NAMALWA (cell line): ENCODE measurements at regions not wholly inside any gene's neighbourhood (a gene's known extent, or its start where the extent isn't known, plus 50 kb on each side); places are given as distances from the start of the nearest gene placed in this dataset.
A peak's percentile ranks its signal among the peaks of the same experiment; 100 is the strongest.
"Not testable (repeated sequence)": the region's sequence is repeated elsewhere in the genome, so short reads cannot be mapped to it uniquely, and the experiment has no call there.

ENCODE experiments used
- DNase-seq: peaks from one replicate; pipeline ENCODE4 v3.0.0-alpha.2; 2015; ENCODE audit warnings: low spot score

- no peak for DNase-seq
Observed at GRCh38 chr2:78832481-78832880, 193.0 kb upstream of the REG3G start.

GRCh38 chr2:78839259-78839658 lies 186.2 kb upstream of the REG3G start:
- DNase-seq, result no peak

- DNase-seq, result not testable (repeated sequence)
Observed at GRCh38 chr2:78840311-78840710, 185.2 kb upstream of the REG3G start.

DNA sequence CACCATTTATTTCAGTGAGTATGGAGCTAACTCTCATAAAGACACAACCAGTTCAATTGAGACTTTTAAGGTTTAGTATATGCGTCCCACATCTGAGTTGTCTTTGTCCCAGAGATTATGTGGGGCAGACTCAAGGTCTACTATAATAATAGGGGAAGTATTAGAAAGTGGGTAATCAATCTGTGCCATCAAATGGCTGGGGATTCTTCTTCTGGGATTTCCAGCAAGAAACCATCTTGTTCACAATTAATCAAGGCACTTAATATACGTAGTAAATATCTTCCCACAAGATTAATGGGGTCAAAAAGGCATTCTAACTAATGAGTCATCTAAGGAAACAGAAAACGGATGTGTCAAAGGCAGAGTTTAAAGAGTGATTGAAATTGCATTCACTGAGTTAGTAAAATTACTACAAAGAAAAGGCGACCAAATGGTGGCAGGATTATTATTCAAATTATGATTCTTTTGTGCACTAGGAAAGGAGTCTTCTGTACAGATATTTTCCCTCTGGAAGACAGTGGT lies 179.8 kb upstream of the REG3G start:
- no peak for DNase-seq

DNA sequence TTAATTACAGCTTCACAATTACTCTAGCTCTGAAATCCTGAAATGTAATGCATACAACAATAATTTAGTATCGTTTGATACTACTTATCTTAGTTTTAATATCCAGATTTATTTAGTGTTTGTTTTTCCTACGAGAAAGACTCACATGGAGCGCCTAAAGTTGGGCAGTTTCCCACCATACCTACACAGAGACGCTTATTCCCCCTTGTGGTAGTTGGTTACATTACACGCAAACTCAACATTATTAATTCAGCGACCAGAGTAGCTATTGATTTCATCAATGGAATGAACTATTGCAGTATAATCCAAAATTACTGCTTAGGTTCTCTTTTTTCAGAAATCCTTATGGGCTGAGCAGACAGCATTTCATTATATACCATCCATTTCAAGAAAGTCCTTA lies 164.0 kb upstream of the REG3G start:
- peak; percentile 49 for DNase-seq

GRCh38 chr2:78864205-78864604 lies 161.3 kb upstream of the REG3G start:
- DNase-seq, result no peak

GRCh38 chr2:78865667-78866066 lies 159.8 kb upstream of the REG3G start:
- DNase-seq, result no peak

DNA sequence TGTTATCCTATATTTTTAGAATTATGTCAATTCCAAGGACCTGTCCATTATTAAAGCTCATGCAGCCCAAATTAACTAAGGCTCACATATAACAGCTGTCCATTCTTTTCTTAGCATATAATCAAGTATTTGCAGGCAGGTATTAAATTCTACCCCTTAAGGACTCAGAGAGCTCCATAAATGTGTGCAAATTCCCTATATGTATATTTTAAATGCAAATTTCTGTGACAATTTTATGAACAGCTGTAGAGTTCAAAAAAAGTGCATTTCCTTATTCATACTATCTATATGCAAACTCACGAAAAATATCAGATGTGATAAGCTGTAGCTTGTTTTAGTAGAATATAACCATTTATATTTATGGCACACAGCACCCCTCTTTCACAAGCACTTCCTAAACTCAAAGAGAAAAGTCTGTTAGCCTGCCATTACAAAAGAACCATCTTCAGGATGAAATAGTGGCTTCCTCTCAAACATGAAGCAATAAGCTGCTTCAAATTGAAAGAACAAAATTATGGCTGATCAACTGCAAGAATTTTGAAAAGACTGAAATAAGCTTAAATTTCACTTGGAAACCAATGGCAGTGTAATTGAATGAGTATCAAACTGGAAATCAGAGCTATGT lies 155.0 kb upstream of the REG3G start:
- DNase-seq, result no peak

DNA sequence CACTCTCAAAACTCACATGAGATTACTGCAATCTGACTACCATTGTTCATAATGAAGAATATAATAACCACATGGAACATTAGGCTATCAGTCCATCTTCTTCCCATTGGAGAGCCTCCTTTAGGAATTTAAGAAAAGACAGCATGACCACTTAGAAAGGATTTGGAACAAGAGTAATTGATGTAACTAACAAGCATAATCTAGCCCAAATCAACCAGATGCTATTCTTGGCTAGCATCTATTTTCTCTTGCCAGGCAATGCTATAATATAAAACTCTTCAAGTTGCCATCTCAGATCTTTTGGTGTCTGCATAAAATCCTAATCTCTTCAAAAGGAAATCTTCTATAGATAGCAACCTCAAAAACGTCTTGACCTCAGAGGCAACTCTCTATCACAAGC lies 152.0 kb upstream of the REG3G start:
- DNase-seq, result no peak

GRCh38 chr2:78876316-78876688 lies 149.2 kb upstream of the REG3G start:
- DNase-seq, result no peak

DNA sequence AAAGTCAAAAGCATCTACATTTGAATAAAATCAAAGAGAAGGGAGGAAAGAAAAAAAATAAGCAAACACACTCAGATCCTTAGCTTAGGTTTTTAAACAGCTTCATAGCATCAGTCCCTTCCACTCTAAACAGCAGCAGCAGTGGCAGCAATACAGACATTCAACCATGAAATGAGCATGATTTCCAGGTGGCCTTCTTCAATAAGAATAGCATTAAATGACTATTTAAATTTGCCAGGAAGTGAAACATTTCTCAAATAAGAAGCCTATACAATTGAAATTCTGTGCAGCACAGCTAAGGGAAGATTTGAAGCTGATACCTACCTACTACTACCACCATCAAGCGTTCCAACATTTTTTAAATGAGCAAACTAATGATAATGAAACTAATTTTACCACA lies 138.1 kb upstream of the REG3G start:
- DNase-seq, result no peak

GRCh38 chr2:78890935-78891334 lies 134.6 kb upstream of the REG3G start:
- DNase-seq, result no peak

GRCh38 chr2:78892295-78892694 lies 133.2 kb upstream of the REG3G start:
- no peak for DNase-seq

- no peak for DNase-seq
Observed at GRCh38 chr2:78895022-78895421, 130.5 kb upstream of the REG3G start.

DNA sequence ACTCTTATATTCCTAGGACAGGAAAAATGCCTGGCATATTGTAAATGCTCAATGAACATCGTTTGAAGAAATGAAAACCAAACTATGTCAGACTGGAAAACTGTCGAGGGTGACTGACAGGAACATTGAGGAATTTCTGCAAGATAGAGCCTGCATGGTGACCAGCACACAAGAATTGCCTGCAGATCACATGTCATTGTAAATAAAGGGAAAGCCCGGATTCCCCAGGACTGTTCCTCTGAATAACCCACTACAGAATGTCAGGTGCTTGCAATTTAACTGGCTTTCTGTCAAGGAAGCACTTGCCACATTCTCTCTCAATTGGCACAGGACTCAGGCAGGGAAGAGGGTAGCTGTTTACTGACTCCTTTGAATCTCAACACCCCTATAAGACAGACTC lies 129.0 kb upstream of the REG3G start:
- DNase-seq, result no peak

DNA sequence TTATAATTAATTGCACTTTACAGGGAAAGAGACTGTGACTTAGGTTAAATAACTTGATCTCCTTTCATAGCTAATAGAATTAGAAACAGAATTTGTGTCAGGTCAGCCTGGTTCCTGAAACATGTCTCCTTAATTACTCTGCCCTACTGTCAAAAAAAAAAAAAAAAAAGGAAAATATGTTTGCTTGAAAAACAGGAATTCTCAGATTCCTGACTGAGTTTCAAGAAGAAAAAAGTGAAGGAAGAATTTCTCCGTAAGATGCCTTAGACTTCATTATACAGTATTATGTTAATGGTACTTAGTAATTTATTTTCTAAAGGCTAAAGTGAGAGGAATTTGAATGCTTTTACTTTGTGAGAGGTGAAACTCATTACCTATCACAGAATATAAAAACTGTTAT lies 118.4 kb upstream of the REG3G start:
- DNase-seq, result no peak

- DNase-seq, result no peak
Observed at GRCh38 chr2:78908973-78909372, 116.5 kb upstream of the REG3G start.

- no peak for DNase-seq
Observed at GRCh38 chr2:78910376-78910775, 115.1 kb upstream of the REG3G start.

DNA sequence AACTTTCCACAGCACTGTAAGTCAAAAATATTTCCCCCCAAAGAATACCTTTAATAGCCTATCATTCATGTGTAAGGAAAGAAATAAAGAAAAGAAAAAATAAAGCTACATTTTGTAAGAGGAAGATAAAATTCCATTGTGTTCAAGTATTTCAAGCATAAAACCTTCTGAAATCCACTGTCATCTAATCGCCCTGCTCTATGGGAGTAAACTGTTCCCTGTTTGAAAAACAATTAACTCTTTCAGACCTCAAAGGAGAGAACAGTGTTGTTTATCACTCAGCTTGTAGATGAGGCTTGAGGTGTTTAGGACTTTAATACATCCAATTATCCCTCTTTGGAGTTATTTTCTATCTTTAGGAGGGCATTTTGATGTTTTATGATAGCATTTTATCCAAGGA lies 112.2 kb upstream of the REG3G start:
- DNase-seq, result no peak

- no peak for DNase-seq
Observed at GRCh38 chr2:78925258-78925657, 100.2 kb upstream of the REG3G start.

GRCh38 chr2:78928502-78928901 lies 97.0 kb upstream of the REG3G start:
- no peak for DNase-seq

DNA sequence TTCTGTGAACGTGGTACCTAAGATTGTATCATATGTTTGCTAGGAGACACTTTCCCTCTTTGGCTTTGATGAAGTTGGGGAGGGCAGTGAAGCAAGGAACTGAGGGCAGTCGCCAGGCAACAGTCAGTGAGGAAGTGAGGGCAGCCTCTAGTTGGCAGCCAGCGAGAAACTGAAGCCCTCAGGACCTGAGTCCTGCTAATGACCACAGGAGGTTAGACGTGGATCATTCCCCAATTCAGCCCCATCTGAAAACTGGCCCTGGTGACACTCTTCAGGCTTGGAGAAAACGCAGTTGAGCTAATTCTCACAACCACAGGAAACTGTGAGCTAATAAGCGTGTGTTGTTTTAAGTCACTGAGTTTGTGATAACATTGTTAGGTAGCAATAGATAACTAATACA lies 84.5 kb upstream of the REG3G start:
- DNase-seq, result no peak

DNA sequence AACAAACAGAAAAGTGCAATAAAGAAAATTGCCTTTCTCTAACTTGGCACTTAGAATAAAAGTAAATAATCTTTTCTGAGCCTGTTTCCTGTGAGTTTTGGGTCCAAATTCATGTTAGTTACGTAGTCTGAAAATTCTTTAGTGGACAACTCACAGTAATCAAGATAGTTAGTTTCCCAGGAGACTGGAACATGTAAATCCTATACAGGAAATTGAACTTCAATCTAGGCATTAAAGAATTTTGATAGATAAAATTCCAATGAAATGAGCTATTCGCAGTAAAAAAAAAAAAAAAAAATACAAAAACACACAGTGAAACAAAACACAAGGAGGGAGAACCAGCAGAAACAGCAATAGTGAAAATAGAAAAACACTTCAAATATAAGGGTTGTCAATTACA lies 83.8 kb upstream of the REG3G start:
- no peak for DNase-seq

DNA sequence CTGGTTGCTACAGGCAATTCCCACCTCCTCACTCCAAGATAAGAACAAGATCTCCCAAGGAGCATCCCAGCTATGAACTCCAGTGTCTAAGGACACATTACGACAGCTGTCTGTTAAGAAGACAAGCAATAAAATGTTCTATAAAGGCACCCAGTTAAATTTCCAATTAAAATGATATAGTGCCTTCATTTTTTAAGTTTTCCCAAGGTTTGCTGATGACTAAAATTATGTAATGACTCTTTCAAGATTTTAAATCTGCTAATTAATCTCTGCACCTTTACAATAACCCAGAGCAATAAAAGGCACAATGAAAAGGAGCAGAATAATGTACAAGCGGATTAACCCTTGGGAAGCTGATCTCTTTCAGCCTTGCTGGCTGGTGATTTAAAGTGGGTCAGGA lies 61.6 kb upstream of the REG3G start:
- DNase-seq, result no peak

GRCh38 chr2:78967294-78967693 lies 58.2 kb upstream of the REG3G start:
- DNase-seq, result no peak
